ENCODE measurements at regions not wholly inside any gene's neighbourhood (a gene's known extent, or its start where the extent isn't known, plus 50 kb on each side); places are given as distances from the start of the nearest gene placed in this dataset.

GRCh38 chr3:88573472-88573871 is 423.7 kb downstream of the C3orf38 start:
- no peak for DNase-seq

- DNase-seq = no peak
Observed at GRCh38 chr3:88574146-88574545, 424.4 kb downstream of the C3orf38 start.

DNA sequence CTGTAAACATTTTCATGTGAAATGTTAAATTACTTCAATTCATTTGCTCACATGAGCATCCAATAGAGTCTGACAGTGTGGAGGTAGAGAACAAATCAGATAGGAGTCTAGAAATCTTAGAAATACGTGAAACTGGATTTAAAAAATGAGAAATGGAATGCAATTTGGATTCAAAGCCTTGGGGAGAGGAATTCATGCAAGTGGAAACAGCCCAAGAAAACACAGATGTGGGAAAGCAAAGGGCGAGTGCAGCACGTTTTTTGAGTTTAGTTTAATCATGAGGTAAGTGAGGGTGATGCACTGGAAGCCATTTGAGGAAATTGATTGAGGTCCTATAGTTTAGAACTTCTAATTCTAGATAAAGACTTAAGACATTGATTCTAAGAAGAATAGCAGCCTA is 434.7 kb downstream of the C3orf38 start:
- peak; percentile 19 for DNase-seq

GRCh38 chr3:88586121-88586640 is 436.4 kb downstream of the C3orf38 start:
- DNase-seq = no peak

DNA sequence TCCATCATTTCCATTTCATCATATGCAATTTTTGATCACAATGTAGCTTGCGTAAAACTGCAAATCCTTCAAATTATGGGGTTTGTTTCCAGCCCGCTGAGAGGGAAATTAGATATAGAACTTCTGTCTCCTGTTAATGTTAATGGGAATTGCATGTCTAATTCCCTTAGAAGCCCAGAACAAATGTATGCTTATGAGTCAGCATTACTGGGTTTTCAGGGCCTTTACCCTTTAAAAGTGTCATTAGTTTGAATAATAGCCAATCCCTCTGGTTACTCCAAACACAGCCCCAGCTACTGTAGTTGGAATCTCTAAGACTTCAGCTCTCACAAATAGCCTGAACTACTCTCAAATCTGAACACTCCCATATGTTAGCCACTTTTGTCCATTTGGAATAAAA is 439.4 kb downstream of the C3orf38 start:
- DNase-seq = no peak

DNA sequence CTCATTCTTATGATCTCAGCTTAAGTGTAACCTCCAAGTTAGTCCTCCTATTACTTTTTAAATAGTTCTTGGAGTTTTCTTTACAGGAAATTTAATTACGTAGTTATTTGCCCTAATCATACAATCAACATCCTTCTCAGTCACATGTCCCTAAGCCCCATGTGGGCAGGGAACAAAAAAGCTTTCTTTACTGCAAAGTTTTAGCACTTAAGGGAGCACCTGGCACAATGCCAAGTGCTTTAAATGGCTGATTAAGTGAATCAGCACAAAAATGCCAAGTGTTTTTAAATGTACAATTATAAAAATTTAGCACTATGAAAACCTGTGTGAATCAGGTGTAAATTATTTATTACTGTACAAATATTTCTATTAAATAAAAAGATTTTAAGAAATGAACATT is 445.3 kb downstream of the C3orf38 start:
- no peak for DNase-seq

DNA sequence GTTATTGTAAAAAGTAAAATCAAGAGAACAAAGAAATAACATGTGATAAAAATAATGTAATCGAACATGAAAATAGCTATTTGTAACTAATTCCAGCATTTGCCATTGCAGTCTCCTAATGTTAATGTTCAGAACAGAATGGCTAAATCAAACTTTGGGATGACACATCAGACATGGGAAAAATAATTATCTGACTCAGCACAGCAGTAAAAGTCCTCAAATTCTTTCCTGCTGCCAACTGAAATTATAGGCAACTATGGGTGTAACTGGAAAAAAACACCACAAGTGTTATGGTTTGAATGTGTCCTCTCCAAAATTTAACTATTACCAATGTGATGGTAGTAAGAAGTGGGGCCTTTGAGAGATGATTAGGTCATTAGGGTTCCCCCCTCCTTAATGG is 446.7 kb downstream of the C3orf38 start:
- no peak for DNase-seq

DNA sequence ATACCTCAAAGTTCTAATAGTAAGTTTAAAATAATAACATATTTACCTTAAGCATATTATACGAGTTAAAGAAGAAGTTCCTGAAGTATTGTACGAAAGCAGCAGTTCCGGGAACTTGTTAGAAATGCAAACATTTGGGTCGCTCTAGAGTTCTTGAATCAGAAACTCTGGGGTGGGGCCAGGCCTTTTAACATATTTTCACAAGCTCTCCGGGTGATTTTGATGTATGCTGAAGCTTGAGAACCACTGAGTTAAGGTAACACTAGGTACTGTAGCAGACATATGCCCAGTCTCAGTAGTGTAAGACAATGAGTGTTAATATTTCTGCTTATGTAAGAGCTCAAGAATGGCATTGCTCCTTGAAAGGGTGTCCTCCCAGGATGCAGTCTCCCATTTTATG is 461.1 kb downstream of the C3orf38 start:
- DNase-seq = no peak

DNA sequence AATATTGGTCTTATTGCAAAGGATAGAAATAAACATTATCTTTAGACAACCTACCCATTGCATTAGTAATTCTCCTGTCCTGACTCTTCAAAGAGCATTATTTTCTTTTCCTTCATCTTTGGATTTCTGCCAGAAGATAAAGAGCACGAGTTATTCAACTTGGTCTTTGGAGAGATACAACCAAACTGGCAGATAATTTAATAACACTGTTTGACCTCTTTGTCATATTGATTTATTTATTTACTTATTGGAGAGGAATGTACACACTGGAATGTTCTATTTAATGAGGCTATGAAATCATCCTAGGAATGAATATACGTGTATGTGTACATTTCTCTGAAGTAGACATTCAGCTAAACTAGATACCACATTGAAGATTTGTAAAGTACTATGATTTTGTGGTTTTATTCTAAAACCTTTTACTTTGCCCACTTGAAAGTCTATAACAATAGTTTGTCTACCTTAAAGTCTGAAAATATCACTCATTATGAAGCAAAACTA is 462.1 kb downstream of the C3orf38 start:
- DNase-seq = no peak

- no peak for DNase-seq
Observed at GRCh38 chr3:88616413-88616812, 466.7 kb downstream of the C3orf38 start.

DNA sequence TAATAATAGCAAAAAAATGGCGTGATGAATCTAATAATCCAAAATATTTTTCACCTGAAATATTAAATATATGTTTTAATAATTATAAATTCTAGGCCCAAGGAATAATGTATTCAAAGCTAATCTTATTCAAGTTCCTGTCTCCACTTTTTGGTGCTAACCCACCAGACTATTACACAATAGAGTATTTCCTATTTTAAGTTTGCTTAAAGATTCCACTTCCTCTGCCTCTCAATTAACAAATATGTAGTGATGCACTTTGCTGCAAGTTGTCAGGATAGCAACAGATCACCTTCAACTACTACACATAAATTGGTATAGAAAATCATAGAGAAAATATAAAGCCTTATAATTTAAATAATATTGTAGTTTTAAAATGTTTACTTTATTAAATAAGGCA is 467.5 kb downstream of the C3orf38 start:
- no peak for DNase-seq

- no peak for DNase-seq
Observed at GRCh38 chr3:88618021-88618645, 468.4 kb downstream of the C3orf38 start.

DNA sequence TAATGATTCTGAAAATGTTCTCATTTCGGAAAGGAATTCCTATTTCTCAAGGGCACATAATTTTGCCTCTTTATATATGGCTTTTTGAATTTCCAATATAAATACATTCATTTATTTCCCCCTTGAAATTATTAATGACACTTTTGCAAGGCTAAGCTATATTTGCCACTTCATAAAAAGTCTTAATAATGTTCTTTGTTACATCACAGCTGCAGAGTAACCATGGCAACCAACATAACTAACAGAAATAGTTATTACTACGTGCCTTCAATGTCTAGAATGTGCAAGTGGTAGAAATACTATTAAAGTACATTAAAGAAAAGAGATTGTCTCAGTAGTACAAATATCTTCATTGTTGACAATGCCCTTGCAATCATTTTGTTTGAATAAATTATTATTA is 471.8 kb downstream of the C3orf38 start:
- no peak for DNase-seq

DNA sequence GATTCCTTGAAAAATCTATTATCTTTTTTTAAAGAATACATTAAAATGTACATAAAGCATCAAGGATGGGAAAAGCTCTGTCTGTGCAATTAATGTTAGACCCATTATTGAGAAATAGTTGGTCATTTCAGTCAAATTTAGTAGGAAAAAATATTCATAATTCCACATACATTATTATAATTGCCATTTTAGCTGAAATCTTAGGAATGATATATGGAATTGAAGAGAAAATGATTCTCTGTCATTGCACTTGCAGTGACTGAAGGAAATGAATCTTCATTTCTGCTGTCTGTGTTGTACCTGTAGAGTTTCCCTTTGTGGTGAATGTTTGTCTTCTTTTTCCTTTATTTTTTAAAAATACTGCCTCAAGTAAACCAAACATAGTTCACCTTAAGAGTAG is 473.9 kb downstream of the C3orf38 start:
- DNase-seq = no peak

GRCh38 chr3:88626456-88627120 is 476.8 kb downstream of the C3orf38 start:
- no peak for DNase-seq

DNA sequence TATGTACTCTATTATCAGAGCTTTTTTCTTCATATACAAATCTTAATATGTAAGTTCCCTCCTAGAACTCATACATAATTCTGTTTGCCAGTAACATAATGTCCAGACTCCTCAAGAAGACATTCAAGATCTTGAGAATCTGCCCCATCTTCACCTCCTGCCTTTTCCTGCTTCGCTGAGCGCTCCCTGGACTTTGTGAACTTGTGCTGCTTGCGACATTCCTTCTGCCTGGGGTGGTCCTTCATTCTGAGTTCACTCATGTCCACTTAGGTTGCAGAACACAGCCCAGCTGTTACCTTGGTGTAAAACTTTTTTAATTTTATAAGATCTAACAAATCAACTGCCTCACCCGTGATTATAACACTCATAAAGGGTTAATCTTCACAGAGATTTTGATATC is 478.5 kb upstream of the EPHA3 start:
- no peak for DNase-seq

GRCh38 chr3:88632226-88632625 is 475.2 kb upstream of the EPHA3 start:
- DNase-seq = no peak

DNA sequence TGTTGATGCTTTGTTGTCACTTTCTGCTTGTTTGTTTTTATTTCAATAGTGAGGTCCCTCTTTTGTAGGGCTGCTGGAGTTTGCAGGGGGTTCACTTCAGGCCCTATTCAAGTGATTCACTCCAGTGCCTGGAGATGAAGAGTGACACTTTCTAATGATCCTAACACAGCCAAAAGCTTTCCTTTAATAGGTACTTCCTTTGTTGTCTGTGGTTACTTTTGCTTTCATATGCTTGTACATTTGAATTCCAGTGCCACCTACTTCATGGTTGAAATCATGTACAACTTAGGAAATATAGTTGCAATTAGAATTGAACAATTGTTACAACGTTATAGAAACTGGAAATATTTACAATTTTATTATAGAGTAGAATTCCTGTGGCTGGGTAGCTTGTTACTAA is 466.8 kb upstream of the EPHA3 start:
- no peak for DNase-seq

DNA sequence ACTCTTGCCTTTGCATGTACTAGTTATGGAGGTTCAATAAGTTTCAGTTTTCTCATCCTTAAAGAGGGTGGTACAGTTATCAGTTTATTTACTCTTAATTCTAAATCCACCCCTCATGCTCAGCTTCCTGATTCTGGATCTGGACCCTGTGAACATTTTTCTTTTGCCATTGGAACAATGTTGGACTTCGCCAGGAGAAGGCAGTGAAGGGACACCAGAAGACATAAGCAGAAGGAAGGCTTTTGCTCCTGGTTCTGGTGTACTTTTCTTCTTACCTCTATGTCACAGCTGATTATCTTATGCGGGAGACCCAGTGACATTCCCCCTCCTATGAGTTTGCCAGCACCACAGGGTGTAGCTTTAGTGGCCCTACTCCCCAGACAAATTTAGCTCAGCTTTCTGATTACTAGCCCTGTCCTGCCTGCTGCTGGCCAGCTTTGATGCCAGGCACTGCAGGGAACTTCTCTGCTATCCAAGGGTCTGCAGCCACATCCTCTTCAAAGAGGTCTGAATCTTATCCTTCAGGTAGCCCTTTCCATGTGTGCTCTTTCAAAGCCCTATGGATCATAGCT is 466.3 kb upstream of the EPHA3 start:
- no peak for DNase-seq

DNA sequence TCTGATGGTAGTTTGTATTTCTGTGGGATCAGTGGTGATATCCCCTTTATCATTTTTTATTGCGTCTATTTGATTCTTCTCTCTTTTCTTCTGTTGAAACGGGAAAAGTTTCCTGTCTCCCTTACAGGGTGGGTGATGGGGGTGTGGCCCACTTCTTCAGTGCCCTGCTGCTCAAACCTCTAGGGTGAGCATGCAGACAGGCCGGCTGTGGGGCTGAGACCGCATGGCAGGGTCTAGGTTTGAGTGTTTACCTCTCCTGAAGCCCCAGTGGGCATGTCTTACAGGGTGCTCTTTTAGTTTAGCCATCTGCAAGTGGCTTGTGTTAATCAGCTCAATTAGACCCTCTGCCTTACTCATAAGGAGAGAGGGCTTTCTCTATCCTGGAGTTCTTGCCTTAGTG is 450.0 kb upstream of the EPHA3 start:
- no peak for DNase-seq

DNA sequence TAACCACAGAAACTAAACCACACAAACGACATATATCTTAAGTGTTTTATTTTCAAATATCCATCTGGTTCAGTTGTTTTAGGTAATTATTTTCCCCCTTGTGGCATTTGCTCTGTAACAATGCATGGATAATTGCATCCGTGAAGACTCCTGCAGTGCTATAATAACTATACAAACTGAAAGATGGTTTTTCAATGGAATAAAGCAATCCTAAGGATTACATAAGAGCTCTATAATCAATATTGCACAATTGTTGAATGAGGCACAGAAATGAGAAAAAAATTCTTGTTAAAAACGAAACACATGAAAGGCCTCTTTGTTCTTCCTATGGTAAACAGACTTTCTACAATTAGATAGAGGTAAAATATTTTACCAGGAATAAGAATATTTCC is 446.0 kb upstream of the EPHA3 start:
- no peak for DNase-seq

DNA sequence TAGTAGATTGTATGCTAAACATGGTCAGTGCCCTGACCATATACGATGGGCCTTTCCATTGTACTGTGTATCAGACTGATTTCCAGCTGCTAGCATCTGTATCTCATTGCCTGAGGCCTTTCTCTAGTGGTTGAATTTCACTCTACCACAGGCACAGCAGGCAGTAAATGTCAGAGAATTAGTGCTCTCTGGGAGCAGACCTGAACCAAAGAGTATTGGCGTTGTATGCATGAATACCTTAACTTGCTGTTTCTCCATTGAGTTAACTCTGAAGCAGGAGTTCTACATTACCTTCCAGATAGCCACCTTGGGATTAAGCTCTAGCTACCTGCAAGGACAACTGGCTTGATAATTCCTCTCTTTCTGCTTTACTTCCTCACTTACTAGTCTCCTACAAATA is 439.2 kb upstream of the EPHA3 start:
- DNase-seq = no peak

DNA sequence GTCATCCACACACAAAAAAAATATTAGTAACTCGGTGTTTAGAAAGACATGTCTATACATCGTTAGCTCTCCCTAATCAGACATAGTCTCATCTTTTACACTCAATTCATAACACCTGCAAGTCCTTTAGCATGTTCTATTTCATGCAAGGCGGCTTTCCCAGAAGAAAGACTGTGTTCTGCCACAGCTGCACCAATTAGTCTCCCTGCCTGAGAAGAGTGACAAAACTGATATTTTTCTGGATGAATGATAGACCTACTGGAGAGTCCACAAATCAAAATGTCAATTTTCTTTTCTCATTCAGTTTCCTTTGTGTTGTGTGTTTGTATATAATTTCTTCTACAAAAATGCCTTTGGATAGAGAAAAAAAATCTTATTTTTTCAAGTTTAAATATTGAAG is 435.8 kb upstream of the EPHA3 start:
- no peak for DNase-seq
